ENCODE measurements at regions not wholly inside any gene's neighbourhood (a gene's known extent, or its start where the extent isn't known, plus 50 kb on each side); places are given as distances from the start of the nearest gene placed in this dataset.

DNA sequence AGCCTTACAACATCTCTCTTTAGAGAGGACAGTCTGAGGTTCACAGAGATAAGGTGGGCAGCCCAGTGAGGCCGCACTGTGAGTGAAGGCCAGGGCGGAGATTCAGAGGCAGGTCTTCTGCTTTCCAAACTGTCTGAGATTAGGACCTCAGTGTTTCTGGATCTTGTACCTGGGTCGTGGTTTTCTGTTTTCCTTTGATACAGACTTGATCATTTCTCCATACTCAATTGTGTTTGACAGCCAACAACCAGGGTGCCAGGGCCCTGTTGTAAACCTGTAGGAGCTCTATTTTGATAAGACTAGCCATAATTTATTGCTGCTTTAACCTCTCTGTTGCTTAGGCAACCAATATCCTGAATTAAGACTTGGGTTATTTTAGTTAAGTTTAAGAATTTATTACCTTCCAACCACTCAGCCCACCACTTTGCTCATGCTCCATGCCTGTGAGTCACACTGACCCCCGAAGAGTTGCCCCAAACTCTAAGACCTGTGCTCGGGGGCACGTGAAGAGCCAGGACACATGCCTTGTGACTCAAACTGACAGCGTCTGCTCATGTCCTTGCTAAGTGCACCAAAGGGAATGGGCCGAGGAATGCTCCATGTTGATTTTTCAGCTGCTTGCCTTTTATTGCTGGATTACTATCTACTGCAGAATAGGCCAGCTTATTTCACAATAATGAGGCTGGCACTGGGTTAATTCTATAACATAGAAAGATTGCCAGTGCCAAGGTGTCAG, 248.6 kb downstream of the BCL2 start:
- TF ChIP-seq, protein P1, sequence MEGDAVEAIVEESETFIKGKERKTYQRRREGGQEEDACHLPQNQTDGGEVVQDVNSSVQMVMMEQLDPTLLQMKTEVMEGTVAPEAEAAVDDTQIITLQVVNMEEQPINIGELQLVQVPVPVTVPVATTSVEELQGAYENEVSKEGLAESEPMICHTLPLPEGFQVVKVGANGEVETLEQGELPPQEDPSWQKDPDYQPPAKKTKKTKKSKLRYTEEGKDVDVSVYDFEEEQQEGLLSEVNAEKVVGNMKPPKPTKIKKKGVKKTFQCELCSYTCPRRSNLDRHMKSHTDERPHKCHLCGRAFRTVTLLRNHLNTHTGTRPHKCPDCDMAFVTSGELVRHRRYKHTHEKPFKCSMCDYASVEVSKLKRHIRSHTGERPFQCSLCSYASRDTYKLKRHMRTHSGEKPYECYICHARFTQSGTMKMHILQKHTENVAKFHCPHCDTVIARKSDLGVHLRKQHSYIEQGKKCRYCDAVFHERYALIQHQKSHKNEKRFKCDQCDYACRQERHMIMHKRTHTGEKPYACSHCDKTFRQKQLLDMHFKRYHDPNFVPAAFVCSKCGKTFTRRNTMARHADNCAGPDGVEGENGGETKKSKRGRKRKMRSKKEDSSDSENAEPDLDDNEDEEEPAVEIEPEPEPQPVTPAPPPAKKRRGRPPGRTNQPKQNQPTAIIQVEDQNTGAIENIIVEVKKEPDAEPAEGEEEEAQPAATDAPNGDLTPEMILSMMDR (IDR thresholded peaks at IDR 0.05): no peak
- TF ChIP-seq POLR2A (IDR thresholded peaks at IDR 0.05): no peak

Measured in heart left ventricle (tissue), 13 donors.